OCI-LY1 (cell line): ENCODE measurements at regions not wholly inside any gene's neighbourhood (a gene's known extent, or its start where the extent isn't known, plus 50 kb on each side); places are given as distances from the start of the nearest gene placed in this dataset.

Experiments used
- CTCF ChIP-seq: fragments of 200-600 bp; sonication (generic), shearing (Covaris generic); IDR thresholded peaks from 2 replicates; pipeline ENCODE4 v1.5.1; 2017; ENCODE audit warnings: mild to moderate bottlenecking, antibody characterized with exemption, low read length, moderate library complexity, mixed read lengths
- EZH2 ChIP-seq: fragments of 200-600 bp; sonication (generic), shearing (Covaris generic); IDR thresholded peaks from 2 replicates; pipeline ENCODE4 v1.8.0; 2017; ENCODE audit warnings: borderline replicate concordance, mixed run types, mild to moderate bottlenecking, antibody characterized with exemption, low read length, moderate library complexity, mixed read lengths

GRCh38 chr16:50950955-50951354 lies 200.1 kb downstream of the SALL1 start:
- TF ChIP-seq CTCF: no peak
- no peak for TF ChIP-seq EZH2
